Right lobe of liver (tissue), 4 donors: ENCODE measurements at regions not wholly inside any gene's neighbourhood (a gene's known extent, or its start where the extent isn't known, plus 50 kb on each side); places are given as distances from the start of the nearest gene placed in this dataset.

Experiments
- POLR2A ChIP-seq: fragments of 450-650 bp; IDR thresholded peaks from one replicate; pipeline ENCODE4 v1.6.1; 2017; ENCODE audit warnings: antibody characterized with exemption, mild to moderate bottlenecking
- TF ChIP-seq, protein P1 (sequence below), 4 donors: fragments of 200-600 bp in 3 of 4; fragments of 450-650 bp in 1 of 4; IDR thresholded peaks; one replicate each; pipeline versions ENCODE4 v1.5.1 to v1.8.0; 2016 to 2022; ENCODE audit warnings: antibody characterized with exemption in 4 of 4, mild to moderate bottlenecking in 2 of 4
- donor health status: DM: no; HTN: no; CAD: no.
- donor health status: DM: no; HTN: no; CAD: no.
- donor health status: DM: no; HTN: yes; CAD: no.

DNA sequence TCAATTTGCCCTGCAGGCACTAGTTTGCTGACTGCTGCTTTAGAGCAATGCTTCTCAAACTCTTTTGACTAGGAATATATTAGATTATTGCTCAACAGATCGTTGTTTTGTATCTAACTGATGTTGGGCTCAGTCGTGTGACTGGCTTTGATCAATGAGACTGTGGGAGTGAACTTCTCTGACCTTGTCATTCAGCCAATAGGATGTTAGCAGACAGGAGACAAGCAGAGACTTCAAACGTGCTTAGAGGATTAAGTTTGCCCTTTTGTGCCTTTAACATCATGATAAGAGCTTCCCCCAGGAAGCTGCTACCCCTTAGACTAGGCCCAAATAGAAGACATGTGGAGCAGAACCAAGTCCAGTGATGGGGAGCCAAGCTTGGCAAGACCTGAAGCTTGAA is 76.7 kb upstream of the ELK3 start:
- TF ChIP-seq, protein P1, sequence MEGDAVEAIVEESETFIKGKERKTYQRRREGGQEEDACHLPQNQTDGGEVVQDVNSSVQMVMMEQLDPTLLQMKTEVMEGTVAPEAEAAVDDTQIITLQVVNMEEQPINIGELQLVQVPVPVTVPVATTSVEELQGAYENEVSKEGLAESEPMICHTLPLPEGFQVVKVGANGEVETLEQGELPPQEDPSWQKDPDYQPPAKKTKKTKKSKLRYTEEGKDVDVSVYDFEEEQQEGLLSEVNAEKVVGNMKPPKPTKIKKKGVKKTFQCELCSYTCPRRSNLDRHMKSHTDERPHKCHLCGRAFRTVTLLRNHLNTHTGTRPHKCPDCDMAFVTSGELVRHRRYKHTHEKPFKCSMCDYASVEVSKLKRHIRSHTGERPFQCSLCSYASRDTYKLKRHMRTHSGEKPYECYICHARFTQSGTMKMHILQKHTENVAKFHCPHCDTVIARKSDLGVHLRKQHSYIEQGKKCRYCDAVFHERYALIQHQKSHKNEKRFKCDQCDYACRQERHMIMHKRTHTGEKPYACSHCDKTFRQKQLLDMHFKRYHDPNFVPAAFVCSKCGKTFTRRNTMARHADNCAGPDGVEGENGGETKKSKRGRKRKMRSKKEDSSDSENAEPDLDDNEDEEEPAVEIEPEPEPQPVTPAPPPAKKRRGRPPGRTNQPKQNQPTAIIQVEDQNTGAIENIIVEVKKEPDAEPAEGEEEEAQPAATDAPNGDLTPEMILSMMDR (IDR thresholded peaks at IDR 0.05) = no peak
- TF ChIP-seq POLR2A = no peak
